Ammon's horn (tissue), 1 donor: ENCODE measurements at regions not wholly inside any gene's neighbourhood (a gene's known extent, or its start where the extent isn't known, plus 50 kb on each side); places are given as distances from the start of the nearest gene placed in this dataset.
"Not testable (repeated sequence)": the region's sequence is repeated elsewhere in the genome, so short reads cannot be mapped to it uniquely, and the experiment has no call there.

ENCODE experiments used
- DNase-seq: peaks from one replicate; pipeline ENCODE4 v3.0.0-alpha.2; 2016; ENCODE audit warnings: low spot score

DNA sequence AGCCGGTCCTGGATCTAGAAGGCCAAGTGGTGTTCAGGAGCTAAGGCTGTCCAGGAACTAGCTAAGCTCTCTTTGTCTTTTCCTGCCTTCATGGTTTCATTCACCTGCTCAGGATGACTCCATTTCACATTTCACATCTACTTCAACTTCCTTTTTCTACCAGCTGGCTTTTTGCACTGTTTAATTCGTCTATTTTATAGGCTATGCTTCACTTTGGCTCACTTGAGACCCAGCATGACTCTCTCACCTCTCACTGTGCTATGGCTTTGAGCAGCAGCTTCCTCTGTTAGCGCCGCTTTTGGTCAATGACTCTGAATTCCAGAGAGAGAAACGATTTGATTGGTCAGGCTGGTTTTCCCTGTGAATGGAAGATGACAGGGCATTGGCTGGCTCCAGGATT is 213.5 kb upstream of the CLNK start:
- DNase-seq = no peak

DNA sequence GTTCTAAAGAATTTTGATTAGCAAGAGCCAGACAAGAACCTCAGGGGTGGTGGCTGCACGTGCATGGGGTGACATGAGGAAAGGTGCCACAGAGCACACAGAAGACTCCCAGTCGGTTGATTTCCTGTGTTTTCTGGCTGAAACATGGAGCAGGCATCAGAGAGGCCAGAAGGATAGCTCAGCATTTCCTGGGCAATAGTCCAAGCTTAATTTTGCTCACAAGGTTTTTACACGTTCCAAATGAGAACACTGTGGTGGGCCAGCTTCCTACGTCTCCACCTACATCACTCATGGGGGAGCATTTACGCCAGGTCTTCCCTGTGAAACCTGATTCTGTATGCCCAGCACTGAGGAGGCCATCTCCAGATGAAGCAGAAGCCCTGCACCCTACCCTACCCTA is 212.5 kb upstream of the CLNK start:
- peak; percentile 16 for DNase-seq

DNA sequence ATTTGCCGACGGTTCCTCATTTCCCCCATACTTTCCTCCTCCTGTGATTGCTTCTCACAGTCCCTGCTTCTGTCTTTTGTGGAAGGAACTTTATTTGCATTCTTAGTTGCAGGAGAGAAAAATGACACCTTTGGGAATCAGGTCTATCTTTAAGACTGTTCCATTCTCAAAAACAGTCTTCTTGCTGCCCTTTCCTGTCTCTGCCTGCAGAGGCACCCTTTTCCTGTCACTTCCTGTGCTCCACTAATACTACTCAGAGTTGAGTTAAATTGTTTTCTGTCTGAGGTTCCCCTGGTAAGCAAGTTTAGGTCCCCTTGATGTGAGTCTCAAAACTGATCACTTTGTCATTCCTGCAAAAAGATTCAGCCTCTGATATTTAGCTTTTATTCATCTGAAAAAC is 208.8 kb upstream of the CLNK start:
- DNase-seq = peak; percentile 6

DNA sequence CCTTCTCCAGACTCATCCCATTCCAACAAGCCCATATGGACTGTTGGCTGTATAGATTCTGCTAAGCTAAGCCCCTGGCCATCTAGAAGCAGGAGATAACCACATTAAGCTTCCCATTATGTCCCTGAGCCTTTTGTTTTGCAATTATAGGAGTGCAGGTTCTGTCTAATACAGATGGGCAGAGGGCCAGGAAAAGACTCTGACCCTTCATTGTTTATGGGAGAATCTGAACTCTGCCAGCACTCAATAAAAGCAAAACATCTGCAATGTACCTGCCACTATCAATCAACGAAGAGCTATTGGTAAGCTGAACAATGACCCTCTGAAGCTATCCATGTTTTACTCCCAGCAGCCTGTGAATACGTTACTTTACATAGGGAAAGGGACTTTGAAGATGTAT is 207.3 kb upstream of the CLNK start:
- DNase-seq = no peak

DNA sequence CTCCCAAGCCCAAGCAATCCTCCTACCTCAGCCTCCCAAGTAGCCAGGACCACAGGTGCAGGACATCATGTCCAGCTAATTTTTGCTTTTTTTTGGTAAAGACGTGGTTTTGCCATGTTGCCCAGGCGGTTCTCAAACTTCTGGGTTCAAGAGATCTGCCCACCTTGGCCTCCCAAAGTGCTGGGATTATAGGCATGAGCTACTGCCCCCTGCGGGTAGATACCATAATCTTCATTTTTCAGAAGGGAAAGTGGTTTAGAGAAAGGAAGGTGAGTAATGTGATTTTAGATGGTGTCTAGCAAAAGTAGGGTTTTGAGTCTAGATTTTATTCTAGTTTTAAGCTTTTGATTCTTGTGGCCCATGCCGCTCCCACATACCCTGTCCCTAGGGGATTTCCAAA is 205.3 kb upstream of the CLNK start:
- DNase-seq = no peak

DNA sequence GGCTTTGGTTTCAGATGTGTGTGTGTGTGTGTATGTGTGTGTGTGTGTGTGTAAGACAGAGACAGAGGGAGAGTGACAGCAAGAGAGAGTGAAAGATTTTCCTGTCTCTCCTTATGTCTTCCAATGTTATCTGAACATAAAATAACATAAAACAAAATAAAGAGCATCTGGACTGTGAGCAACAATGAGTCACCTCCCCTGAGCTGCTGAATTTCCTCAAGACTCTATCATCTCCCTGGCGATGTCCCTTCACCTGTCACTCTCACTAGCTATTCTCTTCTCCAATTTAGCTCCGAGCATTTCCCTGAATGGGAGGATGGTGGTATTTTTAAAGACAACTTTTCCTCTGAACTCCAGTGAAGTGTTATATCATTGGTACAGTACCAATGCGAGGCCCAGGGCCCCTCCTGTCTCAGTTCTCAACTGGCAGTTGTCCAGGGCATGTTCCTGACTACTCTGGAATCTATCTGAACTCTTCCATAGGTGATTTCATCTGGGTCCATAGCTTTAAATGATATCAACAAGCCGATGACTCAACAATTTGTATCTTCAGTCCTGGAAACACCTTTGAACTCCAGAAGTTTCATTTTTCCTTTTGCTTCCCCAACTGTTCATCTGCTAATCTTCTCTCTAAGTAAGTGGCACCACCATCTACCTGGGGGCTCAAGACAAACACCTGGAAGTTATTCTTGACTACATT is 195.0 kb upstream of the CLNK start:
- DNase-seq = no peak

DNA sequence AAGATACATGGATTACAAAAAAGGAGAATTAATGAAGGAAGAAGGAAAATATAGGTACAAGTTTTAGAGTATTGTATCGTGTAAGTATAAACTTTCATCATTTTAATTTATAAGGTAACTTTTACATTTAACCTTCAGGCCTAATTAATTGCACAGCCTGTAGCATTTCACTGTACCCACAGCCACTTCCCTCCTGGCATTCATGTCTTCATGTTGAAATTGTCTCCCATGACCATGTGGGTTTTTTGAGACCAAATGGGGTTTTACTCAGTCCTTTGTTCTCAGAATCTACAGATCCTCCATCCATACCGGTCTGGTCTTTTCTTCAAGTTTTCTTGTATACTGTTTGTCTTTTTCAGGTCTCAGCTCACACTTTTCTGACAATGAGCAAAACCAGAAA is 194.3 kb upstream of the CLNK start:
- no peak for DNase-seq

DNA sequence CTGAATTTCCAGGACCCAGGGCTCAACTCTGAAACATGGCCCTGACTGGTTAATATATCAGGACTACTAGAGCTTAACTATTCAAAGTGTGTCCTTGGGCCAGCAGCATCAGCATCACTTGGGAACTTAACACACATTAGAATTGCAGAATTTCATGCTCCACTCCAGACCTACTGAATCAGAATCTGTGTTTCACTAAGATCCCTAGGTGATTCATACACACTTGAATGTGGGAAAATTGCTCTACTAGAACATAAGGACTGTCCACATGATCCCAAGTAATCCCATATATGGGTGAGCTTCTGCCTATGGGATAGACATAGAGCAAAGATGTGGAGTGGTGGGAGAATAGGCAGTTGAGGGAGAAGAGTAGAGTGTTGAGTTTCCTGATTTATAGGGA is 192.5 kb upstream of the CLNK start:
- DNase-seq = no peak

DNA sequence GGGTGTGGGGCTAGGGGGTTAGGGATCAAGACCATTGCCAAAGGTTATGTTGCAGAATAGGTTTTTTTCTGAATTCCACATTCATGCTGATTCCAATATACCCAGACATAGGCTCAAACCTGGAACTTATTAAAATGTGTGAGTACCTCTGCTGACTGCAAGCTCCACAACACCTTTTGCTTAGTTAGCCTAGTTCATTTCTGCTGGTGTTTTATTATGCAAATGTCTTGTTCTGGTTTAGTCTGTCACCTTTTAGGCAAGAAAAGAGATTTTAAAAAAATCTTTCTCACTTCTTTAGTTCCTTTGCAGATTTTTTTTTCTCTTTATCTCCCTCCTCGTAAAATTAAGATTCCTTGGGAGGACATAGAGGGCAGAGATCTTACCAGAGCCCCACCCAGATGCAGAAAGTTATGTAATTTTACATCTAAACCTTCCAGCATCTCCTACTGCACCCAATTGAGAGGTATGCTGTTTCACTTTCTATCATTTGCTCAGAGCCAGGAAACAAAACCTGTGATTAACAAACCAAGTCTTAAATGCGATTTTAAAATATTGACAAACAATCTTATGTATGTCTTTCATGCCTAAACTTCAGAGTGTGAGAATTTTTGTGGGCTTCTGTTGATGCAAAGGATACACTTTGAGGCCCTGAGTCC is 190.7 kb upstream of the CLNK start:
- no peak for DNase-seq

DNA sequence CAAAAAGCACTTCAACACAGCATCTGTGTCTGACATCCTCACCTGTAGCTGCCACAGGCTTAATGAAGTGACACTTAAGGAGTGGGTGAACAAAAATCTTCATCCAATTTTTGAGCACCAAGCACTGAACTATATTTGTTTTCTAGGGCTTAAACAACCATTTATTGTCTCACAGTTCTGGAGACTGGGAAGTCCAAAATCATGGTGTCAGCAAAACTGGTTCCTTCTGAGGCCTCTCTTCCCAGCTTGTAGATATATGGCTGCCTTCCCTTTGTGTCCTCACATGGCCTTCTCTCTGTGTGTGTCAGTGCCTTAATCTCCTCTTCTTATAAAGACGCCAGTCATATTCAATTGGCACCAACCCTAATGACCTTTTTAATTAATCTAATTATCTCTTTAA is 189.2 kb upstream of the CLNK start:
- no peak for DNase-seq

DNA sequence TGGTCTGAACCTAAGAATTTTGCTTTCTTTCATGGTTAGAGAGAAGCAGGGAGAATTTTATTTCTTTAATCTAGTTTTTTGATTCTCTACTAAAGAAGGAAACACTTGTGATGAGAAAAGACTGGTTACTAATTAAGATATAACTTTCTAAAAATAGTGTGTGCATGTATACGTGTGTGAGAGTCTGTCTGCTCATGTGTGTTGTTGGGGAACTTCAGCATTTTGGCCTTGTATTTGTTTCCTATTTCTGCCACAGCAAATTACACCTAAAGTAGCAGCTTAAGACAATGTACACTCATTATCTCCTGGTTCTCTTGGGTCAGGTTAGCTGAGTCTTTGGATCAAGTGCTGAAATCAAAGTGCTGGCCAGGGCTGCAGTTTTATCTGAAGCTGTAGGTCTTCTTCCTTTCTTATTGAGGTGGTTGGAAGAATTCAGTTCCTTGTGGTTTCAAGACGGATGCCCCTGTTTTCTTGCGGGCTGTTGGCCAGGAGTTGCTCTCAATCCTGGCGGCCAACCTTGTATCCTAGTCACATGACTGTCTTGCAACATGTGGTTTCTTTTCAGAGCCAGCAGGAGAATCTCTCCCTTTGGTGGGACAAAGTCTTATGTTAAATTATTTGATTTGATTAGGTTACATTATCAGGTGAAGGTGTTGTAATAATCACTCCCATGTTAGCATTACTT is 188.4 kb upstream of the CLNK start:
- no peak for DNase-seq

DNA sequence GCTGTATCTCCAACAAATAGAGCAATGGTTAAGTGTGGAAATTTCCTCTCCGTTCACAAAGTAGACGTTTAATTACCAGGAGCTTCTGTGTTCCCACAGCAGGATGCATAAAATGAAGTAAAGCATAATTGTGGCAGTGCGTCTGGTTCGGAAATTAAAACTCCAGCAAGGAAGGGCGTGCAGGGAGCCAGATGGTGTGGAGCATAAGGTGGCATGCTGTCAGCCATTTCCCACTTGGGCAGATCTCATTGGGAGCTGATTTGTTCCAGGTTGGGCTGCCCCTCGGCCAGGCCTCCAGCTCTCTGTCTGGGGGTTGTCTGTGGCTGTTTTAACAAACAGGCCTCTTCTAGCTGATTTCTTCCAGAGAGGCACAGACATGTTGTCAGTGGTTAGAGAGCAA is 182.1 kb upstream of the CLNK start:
- peak; percentile 22 for DNase-seq

DNA sequence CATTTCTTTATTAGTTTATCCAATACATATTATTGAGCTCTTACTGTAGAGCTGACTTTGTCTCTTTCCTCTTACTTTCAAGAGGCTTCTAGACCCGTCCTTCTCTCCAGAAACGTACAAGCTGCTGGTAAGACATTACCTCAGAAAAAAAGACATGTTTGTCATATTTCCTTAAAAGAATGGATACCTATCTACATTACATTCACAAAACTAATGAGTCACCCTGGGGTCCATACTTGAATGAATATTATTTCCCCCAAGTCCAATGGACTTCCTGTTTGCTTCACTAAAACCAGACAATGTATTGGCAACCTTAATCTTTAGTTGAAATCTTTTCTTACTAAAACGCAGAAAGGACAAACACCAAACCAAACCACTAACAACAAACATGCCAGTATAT is 176.5 kb upstream of the CLNK start:
- no peak for DNase-seq

DNA sequence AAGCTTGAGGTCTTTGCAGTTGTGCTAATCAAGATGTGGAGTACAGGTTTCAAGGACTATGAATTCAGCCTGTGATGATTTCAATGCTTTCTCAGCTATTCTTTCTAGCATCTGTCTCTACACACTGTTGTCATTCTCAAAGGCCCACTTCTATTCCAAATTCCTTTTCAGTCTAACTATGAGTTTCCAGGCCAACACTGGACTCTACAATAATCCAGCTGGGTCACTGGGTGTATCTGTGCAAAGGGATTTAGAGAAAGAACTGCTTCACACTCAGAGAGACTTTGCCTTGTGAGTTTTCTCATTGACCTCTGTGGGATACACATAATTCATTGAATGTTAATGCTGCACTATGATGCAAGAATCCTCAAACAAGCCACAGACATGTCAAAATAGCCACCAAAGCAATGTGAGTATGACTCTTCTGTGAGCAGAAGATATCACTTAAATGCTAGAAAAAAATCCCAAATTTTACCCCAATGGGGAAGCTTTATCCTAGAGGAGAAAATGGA is 171.8 kb upstream of the CLNK start:
- DNase-seq = no peak

DNA sequence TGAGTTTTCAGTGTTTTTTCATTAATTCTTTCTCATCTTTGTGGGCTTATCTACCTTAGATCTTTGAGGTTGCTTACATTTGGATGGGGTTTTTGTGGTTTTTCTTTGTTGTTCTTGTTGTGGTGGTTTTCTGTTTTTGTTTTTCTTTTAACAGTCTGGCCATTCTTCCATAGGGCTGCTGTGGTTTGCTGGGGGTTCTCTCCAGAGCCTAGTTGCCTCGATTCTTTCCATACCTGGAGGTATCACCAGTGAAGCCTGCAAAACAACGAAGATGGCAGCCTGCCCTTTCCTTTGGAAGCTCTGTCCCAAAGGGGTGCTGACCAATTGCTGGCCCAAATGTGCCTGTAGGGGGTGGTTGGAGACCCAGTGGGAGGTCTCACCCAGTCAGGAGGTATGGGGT is 168.6 kb upstream of the CLNK start:
- no peak for DNase-seq

DNA sequence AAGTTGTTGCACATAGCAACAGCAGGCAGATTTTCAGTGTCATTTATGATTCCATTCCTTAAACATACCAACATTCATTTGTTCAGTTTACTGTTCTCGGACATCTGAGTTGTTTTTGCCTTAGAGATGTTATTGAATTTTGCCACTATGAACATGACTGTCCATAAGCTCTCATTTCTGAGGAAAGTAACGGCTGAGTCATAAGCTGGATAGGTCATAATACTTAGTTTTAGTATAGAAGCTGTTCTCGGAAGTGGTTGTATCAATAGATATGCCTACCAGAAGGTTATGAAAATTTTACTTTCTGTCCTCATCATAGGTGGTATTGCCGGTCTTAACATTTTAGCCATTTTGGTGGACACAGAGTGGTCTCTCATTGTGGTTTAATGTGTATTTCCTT is 157.1 kb upstream of the CLNK start:
- DNase-seq = no peak

DNA sequence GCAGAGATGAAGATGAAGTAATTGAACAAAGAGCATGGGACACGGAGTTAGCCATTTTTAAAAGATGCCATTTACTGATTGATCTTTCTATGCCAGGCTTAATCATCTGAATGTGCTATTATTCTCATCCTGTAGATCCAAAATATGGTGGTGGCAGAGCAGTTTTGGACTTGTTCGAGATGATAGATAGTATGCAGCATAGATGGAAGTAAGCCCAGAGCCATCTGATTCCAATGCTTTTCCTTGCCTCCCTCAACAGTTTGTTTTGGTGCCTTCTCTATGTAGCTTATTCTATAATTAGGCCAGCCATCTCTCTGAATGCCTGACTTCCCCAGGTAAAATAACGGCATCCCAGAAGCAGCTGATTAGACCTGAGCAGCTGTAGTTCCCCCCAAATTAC is 152.6 kb upstream of the CLNK start:
- no peak for DNase-seq

DNA sequence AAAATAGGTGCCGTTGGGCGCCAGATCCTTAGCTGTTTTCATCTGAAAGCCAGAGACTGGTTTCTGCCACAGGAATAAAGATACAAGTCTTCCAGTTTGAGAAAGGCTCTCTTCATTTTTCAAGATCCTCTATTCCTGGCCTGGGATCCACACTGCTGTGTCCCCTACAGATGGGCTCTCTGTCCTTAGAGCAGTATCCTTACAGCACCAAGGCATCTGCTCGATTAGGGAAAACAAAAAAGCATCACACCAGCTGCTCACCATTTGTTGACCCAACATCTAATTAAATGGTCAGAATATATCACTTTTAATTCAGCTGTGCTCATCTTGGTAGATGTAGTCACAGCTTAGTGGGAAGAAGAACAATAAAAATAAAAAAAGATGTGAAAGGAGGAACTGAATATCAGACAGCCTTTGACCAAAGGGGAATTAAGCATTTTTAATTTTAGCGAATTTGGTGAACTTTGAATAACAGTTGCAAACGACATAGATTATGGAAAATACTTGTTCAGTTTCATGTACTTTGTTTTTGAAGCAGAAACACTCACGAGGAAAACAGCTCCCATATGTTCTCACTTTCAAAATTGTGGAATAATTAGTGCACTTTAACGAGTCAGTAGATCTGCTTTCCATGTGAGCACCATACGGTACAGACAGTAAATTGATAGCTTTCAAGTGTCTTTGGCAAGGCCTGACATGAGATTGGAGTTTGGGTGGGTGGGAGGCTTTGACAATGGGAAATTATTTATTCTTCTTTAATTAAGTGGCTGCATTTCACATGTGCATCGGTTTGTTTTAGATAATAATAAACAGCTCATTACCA is 148.4 kb upstream of the CLNK start:
- DNase-seq = peak; percentile 54

DNA sequence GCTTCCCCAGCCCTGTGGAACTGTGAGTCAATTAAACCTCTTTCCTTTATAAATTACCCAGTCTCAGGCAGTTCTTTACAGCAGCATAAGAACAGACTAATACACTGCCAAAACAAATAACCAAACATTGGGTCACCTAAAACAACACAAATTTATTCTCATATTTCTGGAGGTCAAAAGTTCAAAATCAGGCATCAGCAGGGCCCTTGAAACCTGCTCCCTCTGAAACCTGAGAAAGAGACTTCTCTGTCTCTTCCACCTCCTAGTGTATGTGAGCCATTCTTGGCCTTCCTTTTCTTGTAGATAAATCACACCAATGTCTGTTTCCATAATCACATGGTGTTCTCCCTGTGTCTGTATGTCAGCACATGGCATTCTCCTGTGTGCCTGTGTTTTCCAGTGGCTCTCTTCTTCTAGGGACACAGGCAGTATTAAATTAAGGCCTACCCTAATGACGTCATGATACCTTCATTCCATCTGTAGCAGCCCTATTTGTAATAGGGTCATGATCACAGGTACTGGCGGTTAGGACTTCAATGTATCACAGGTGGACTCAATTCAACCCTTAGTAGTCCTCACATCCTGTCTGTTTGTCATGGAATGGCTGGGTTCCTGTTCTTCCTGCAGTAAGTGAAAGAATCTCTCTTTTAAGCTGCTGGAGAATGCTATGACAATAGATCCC is 147.3 kb upstream of the CLNK start:
- DNase-seq = no peak

DNA sequence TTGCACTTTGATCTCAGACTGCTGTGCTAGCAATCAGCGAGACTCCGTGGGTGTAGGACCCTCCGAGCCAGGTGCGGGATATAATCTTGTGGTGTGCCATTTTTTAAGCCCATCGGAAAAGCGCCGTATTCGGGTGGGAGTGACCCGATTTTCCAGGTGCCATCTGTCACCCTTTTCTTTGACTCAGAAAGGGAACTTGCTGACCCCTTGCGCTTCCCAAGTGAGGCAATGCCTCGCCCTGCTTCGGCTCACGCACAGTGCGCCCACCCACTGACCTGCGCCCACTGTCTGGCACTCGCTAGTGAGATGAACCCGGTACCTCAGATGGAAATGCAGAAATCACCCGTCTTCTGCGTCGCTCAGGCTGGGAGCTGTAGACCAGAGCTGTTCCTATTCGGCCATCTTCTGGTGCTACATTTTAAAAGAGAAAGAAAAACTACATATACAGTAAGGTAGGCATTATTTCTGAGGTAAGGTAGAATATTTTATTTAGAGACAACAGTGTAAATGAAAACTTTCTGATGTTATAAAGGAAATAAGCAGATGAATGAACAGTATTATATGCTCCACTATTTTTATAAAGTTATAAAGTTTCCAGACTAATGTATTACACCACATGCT is 144.5 kb upstream of the CLNK start:
- not testable (repeated sequence) for DNase-seq

DNA sequence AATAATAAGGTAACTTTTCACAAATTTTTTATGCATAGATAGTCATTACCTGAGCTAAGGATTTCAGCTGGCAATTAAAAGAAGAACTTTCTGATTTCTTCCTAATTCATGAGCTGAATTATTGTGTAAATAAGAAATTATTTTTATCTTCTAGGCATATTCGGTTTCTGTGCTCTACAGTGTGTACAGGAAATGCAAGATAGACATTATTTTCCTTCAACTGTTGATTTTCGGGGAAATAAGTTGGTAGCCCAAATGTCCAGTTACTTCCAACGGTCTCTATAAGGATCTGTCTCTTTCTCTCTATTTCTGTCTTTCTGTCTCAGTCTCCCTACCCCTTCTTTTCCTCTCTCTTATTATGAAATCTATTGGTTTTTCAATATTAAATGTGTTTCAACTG is 137.3 kb upstream of the CLNK start:
- no peak for DNase-seq
